Activated naive CD4-positive, alpha-beta T cell treated with anti-CD3 and anti-CD28 coated beads, Interleukin-2, amount 50 U/mL, for 24 hours (primary cell): ENCODE measurements at regions not wholly inside any gene's neighbourhood (a gene's known extent, or its start where the extent isn't known, plus 50 kb on each side); places are given as distances from the start of the nearest gene placed in this dataset.

Experiments
- H3K27ac Mint-ChIP-seq: one replicate; pipeline ENCODE4 v1.8.0; 2021; ENCODE audit warnings: mild to moderate bottlenecking, mixed read lengths
- H3K27me3 Mint-ChIP-seq: one replicate; pipeline ENCODE4 v1.8.0; 2021; ENCODE audit warnings: mixed read lengths
- H3K36me3 Mint-ChIP-seq: one replicate; pipeline ENCODE4 v1.8.0; 2021; ENCODE audit warnings: mixed read lengths
- H3K4me1 Mint-ChIP-seq: one replicate; pipeline ENCODE4 v1.8.0; 2021; ENCODE audit warnings: mixed read lengths
- H3K4me3 Mint-ChIP-seq: one replicate; pipeline ENCODE4 v1.8.0; 2021; ENCODE audit warnings: mild to moderate bottlenecking, mixed read lengths
- H3K9me3 Mint-ChIP-seq: one replicate; pipeline ENCODE4 v1.8.0; 2021; ENCODE audit warnings: mixed read lengths

DNA sequence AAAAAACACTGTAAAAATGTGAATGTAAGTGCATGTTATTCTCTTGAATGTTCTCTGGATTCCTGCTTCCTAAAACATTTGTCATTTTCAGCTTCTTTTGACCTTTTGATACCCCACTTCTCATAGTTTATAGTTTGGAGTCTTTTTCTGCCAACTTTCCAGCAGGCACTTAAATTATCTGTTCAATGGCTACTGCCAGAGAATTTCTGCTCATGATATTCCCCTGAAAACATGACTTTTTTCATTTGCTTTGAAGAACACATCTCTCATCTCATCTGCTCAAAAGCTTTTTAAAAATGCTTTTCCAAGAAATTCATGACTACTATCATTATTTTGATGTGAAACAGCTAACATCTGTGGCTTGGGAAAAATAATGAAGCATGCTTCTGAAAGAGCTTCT lies 269.7 kb upstream of the PCDH7 start:
- no peaks in the 10 kb centered on the region for H3K36me3 Mint-ChIP-seq
- peaks cover 19% of the 10 kb centered on the region for H3K9me3 Mint-ChIP-seq
- H3K27ac Mint-ChIP-seq: no peak overlapping the region
- H3K4me1 Mint-ChIP-seq: no peaks in the 10 kb centered on the region
- H3K27me3 Mint-ChIP-seq: no peaks in the 10 kb centered on the region
- H3K4me3 Mint-ChIP-seq: no peak overlapping the region

DNA sequence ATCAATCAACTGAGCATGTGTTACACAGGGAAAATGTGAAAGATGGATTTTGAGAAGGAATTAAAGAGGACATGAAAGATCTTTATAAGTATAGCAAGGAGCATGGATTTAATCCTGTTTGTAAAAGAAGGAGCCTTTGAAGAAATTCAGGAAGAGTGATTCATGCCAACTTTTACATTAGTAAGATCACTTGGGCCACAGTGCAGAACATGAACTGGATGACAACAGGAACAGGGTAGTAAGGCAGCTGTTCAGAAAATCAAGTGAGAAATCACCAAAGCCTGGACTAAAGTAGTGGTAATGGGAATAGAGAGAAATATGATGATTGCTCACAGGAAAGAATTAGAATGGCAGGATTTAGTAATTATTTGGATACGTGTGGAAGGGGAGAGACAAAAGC lies 265.7 kb upstream of the PCDH7 start:
- Mint-ChIP-seq H3K4me3 (no peak overlapping the region), H3K4me1 (no peaks in the 10 kb centered on the region), H3K36me3 (no peaks in the 10 kb centered on the region), H3K27ac (no peak overlapping the region), H3K9me3 (peaks cover 24% of the 10 kb centered on the region), H3K27me3 (no peaks in the 10 kb centered on the region)

DNA sequence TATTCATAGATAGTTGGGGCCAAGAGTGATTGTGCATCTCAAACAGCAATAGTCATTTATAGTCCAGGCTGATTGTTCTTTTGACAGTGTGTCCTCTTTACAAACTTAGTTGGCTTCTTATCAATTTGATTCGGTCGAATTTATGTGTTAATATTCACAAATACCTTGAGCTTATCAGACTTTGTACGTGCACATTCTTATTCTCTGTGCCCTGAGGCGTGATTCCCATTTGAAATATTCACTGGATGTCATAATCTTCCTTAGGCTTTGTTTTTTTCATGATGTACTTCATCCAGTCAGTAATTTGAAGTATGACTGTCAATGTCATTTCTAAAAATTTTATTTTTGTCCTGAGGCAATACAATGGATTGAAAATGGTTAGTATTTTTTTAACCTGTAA lies 263.5 kb upstream of the PCDH7 start:
- no peaks in the 10 kb centered on the region for H3K4me1 Mint-ChIP-seq
- H3K9me3 Mint-ChIP-seq: peaks cover 17% of the 10 kb centered on the region
- H3K36me3 Mint-ChIP-seq: no peaks in the 10 kb centered on the region
- H3K27me3 Mint-ChIP-seq: no peaks in the 10 kb centered on the region
- no peak overlapping the region for H3K27ac Mint-ChIP-seq
- H3K4me3 Mint-ChIP-seq: no peak overlapping the region

DNA sequence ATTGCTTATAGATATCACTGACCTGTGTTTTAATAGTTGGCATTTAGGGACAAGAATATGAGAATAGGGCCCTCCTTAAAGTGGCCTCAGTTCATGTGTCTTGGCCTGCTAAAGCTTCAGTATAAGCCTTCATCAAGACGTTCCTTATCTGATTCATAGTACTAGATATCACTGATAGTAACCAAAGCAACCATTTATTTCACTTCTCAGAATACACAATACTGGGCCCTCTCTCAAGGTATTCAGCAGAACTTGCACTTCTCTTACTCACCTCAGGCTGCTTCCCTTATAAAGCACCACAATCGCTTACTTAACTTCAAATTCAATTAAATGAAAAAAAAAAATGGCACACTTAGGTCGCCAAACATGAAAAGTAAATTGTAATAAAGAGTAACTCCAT lies 259.4 kb upstream of the PCDH7 start:
- Mint-ChIP-seq H3K36me3 (no peaks in the 10 kb centered on the region), H3K27me3 (no peaks in the 10 kb centered on the region), H3K9me3 (peaks cover 5% of the 10 kb centered on the region), H3K4me3 (no peak overlapping the region), H3K4me1 (no peaks in the 10 kb centered on the region), H3K27ac (no peak overlapping the region)

DNA sequence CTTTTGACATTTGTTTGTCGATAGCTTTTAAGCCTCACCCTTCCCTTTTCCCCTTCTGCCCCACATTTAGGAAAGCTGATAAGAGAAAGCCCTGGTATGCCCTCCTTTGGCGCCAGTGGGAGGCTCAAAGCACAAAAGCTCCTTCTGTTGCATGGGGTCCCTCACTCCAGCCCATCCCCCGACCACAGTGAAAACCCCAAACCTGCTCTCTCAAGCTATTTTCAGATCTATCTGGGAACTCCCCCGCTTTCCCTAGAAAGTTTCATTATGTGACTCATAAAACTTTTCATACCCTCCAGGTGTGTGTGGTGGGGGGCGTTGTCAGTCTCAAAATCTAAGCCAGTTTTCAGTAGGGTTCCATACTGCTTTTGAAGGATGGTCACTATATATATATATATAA lies 259.0 kb upstream of the PCDH7 start:
- Mint-ChIP-seq H3K36me3 (no peaks in the 10 kb centered on the region), H3K4me1 (no peaks in the 10 kb centered on the region), H3K4me3 (no peak overlapping the region), H3K27me3 (no peaks in the 10 kb centered on the region), H3K27ac (no peak overlapping the region), H3K9me3 (peaks cover 4% of the 10 kb centered on the region)

DNA sequence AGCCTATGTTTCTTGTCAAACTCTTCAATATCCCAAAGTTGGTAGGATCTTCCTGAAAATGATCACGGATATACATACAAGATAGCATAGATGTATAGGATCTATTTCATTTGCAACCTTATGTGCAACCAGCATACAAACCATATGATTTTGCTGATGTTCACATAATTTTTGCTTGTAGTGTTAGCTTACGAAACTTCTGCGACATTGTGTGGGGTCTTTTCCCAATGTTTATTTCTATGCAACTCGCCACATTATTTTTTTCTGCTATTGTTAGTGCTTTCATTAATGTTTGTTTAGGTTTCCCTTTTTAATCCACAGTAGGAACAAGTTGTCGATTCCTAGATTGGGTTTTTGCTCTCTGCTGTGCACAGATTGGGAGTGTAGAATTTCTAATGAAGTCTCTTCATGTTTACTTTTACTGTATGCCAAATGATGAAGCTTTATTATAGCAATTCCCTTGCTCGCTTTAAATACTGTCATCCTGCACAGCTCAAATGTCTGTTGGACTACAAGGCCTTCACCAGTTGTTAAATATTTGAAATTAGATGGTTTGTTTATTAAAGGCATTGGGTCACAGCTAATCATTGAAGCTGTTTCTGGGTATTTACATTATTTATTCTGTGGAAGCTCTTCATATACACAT lies 257.6 kb upstream of the PCDH7 start:
- H3K9me3 Mint-ChIP-seq: peaks cover 3% of the 10 kb centered on the region
- no peaks in the 10 kb centered on the region for H3K4me1 Mint-ChIP-seq
- no peak overlapping the region for H3K4me3 Mint-ChIP-seq
- no peaks in the 10 kb centered on the region for H3K36me3 Mint-ChIP-seq
- no peaks in the 10 kb centered on the region for H3K27me3 Mint-ChIP-seq
- no peak overlapping the region for H3K27ac Mint-ChIP-seq

DNA sequence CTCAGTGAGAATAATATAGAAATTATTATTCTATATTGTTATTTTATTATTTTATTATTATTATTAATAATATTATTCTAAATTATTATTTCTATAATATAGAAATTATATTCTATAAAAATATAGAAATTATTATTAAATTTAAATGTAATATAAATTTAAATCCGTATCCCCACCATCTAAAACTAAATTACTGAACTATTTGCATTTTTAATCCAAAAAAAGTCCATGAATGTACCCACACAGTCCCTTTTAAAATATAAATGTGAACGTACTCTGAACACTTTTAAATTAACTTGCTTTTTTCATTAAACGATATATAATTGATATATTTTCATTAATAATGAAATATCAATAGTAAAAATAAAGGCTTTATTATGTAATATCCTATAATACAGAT lies 248.3 kb upstream of the PCDH7 start:
- H3K27me3 Mint-ChIP-seq: no peaks in the 10 kb centered on the region
- H3K36me3 Mint-ChIP-seq: no peaks in the 10 kb centered on the region
- H3K4me3 Mint-ChIP-seq: no peak overlapping the region
- no peaks in the 10 kb centered on the region for H3K4me1 Mint-ChIP-seq
- H3K27ac Mint-ChIP-seq: no peak overlapping the region
- peaks cover 13% of the 10 kb centered on the region for H3K9me3 Mint-ChIP-seq

DNA sequence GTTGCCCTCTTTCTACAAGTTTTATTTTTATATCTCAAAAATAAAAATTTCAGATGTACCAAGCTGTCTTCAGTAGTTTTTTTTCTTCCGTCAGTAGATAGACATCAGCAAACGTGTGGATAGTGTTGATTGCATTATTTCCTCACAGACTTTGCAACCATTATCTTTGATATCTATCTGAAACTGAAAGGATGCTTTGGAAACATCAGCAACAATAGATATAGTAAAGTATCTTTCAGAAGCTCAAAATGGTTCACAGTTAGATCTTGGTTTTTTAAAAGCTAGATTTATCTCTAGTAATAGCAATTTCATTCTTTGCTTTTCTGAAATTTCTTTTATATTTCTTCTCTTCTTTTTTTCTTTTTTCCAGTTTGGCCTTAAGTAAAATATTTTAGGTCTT lies 246.9 kb upstream of the PCDH7 start:
- H3K27me3 Mint-ChIP-seq: no peaks in the 10 kb centered on the region
- peaks cover 7% of the 10 kb centered on the region for H3K9me3 Mint-ChIP-seq
- no peak overlapping the region for H3K4me3 Mint-ChIP-seq
- no peak overlapping the region for H3K27ac Mint-ChIP-seq
- H3K4me1 Mint-ChIP-seq: no peaks in the 10 kb centered on the region
- no peaks in the 10 kb centered on the region for H3K36me3 Mint-ChIP-seq

DNA sequence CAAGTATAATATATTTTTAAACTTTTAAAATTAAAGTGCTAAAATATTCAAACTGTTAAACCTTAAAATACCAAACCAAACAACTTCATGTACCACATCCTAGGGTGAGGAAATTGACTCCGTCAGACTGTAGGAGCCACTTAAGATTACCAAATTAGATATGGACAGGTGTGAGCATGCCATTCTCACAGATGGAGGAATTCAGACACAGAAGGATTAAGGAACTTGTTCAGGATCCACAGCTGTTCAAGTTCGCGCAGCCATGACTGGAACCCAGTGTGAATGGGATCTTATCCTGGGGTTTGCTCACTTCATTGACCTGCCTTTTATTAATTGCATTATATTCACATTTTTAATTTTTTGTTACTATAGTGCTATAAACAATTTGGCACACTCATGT lies 224.9 kb upstream of the PCDH7 start:
- peaks cover 16% of the 10 kb centered on the region for H3K9me3 Mint-ChIP-seq
- H3K27ac Mint-ChIP-seq: no peak overlapping the region
- no peaks in the 10 kb centered on the region for H3K27me3 Mint-ChIP-seq
- H3K4me3 Mint-ChIP-seq: no peak overlapping the region
- no peaks in the 10 kb centered on the region for H3K36me3 Mint-ChIP-seq
- H3K4me1 Mint-ChIP-seq: no peaks in the 10 kb centered on the region

DNA sequence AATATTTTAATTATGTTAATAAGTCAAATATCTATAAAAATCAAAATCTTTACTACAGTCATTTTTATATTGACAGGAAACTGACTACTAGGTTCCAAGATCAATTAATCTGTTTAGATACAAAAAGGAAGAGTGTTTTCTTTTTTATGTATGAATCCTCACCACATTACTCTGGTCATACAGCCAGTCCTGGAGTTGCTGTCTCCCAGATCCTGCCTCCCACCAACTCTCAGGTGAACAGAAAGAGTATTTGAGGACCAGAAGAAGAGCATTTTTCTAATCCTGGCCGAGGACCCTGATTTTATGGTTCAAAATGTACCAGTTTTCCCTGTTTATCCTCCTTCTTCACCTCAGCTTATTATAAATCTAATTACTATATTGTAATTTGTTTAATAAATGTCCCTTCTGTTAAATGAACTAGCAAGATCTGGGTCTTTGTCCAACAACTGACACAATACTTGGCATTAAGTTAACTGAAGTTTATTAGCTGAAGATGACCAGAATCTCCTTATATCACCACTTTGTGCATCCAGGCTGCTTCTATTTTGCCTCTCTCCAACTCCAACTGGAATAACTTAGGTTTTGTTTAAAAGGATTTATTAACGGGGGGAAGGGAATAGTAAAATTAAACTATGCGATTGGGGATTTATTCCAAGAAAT lies 224.4 kb upstream of the PCDH7 start:
- no peaks in the 10 kb centered on the region for H3K4me1 Mint-ChIP-seq
- no peak overlapping the region for H3K27ac Mint-ChIP-seq
- H3K4me3 Mint-ChIP-seq: no peak overlapping the region

DNA sequence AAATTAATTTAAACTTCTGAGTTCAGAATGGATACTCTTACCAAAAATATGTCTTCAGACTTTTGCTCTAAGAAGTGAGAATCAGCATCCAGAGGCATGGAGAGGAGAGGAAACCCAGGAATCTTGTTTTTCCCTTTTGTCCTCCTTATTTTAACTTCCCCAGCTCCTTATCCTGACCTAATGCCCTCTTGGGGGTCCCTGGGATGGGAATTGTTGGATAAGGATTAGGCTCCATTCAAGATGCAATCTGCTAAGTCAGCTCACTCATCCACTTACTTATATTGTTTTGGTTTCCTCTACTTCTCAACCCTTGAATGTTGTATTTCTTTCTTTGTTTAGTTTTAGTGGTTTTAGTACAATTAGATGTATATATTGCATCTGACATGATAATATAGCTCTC lies 208.4 kb upstream of the PCDH7 start:
- Mint-ChIP-seq H3K4me3 (no peak overlapping the region), H3K9me3 (peaks cover 5% of the 10 kb centered on the region), H3K4me1 (no peaks in the 10 kb centered on the region), H3K27ac (no peak overlapping the region), H3K27me3 (no peaks in the 10 kb centered on the region), H3K36me3 (no peaks in the 10 kb centered on the region)

More for the DNA sequence above, 224.4 kb upstream of the PCDH7 start:
- Mint-ChIP-seq H3K27me3 (no peaks in the 10 kb centered on the region), H3K9me3 (peaks cover 16% of the 10 kb centered on the region), H3K36me3 (no peaks in the 10 kb centered on the region)

DNA sequence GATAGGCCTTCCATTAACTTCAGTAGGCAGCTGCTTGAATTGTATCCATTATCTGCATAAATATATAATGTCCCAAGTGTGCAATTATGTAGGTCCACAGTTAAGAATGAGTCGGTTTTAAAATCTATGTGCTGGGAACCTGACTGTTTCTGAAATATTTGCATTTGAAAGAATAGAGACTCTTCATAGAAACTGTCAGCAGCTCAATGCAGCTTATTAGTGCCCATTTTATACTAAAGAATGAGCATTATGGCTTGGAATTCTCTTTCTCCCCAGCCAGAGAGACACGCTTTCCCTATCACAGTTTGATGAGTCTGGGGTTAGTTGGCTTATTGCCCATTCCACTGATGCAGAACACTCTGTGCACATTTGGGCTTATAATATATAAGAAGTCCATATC lies 202.0 kb upstream of the PCDH7 start:
- Mint-ChIP-seq H3K4me1 (no peaks in the 10 kb centered on the region), H3K9me3 (peaks cover 10% of the 10 kb centered on the region), H3K27ac (no peak overlapping the region), H3K4me3 (no peak overlapping the region), H3K27me3 (no peaks in the 10 kb centered on the region), H3K36me3 (no peaks in the 10 kb centered on the region)

DNA sequence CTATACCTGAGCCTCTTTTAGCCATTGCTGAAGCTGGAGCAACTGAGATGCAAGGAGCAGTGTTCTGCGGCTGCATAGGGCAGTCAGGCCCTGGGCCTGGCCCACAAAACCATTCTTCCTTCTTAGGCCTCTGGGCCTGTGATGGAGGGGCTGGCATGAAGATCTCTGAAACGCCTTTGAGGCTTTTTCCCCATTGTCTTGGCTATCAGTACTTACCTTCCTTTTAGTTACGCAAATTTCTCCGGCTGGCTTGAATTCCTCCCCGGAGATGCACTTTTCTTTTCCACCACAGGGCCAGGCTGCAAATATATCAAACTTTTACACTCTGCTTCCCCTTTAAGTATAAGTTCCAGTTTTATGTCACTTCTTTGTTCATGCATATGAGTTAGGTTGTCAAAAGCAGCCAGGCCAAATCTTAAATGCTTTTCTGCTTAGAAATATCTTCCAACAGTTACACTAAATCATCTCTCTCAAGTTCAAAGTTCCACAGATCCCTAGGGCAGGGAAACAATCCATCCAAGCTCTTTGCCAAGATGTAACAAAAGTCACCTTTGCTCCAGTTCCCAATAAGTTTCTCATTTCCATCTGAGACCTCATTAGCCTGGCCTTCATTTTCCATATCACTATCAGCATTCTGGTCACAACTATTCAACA lies 194.4 kb upstream of the PCDH7 start:
- Mint-ChIP-seq H3K9me3 (peaks cover 12% of the 10 kb centered on the region), H3K36me3 (no peaks in the 10 kb centered on the region), H3K27ac (no peak overlapping the region), H3K4me3 (no peak overlapping the region), H3K4me1 (no peaks in the 10 kb centered on the region), H3K27me3 (no peaks in the 10 kb centered on the region)

DNA sequence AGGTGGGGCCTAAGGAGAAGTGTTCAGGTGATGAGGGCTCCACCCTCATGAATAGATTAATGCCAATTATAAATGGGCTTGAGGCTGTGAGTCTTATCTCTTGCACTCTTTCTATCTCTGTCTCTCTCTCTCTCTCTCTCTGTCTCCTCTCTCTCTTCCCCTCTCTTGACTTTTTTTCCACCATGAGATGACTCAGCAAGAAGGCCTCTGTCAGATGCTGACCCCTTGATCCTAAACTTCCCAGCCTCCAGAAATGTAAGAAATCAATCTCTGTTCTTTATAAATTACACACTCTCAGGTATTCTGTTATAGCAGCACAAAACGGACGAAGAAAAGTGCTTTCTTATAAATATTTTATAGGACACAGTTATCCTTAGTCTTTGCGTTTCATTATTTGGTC lies 184.9 kb upstream of the PCDH7 start:
- H3K9me3 Mint-ChIP-seq: peaks cover 6% of the 10 kb centered on the region
- H3K4me3 Mint-ChIP-seq: no peak overlapping the region
- H3K36me3 Mint-ChIP-seq: no peaks in the 10 kb centered on the region
- no peaks in the 10 kb centered on the region for H3K4me1 Mint-ChIP-seq
- no peak overlapping the region for H3K27ac Mint-ChIP-seq
- H3K27me3 Mint-ChIP-seq: no peaks in the 10 kb centered on the region

DNA sequence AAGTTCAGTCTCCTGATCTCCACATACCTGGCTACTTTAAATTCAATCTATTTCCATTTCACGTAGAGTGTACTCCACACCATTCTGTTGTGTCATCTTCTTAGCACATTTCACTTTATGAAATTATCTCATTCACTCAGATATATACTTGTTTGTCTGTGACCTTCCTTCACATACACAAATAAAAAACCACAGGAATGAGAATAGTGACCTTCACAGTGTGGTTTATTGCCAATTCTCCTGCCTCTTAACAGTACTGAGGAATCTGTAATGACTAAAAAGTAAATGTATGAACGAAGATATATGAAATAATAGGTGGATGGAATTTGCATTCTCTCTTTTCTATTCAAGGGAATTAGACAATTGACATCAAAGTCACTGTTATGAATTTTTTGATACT lies 183.9 kb upstream of the PCDH7 start:
- no peaks in the 10 kb centered on the region for H3K4me1 Mint-ChIP-seq
- H3K9me3 Mint-ChIP-seq: peaks cover 6% of the 10 kb centered on the region
- H3K36me3 Mint-ChIP-seq: no peaks in the 10 kb centered on the region
- H3K4me3 Mint-ChIP-seq: no peak overlapping the region
- no peaks in the 10 kb centered on the region for H3K27me3 Mint-ChIP-seq
- no peak overlapping the region for H3K27ac Mint-ChIP-seq

DNA sequence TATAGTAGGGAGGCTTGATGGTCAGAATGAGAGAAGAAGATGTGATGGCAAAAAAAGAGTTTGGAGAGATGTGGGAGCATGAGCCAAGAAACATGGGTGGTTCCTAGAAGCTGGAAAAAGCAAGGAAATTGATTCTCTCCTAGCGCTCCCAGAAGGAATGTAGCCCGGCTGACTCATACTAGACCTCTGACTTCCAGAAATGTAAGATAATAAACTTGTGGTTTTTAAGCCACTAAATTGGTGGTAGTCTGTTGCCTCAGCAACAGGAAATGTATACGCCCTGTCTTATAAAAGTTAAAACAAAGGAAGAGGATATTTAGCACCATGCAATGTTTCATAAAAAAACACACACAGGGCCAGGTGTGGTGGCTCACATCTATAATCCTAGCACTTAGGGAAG lies 182.7 kb upstream of the PCDH7 start:
- Mint-ChIP-seq H3K4me1 (no peaks in the 10 kb centered on the region), H3K27ac (no peak overlapping the region), H3K9me3 (peaks cover 6% of the 10 kb centered on the region), H3K27me3 (no peaks in the 10 kb centered on the region), H3K4me3 (no peak overlapping the region), H3K36me3 (no peaks in the 10 kb centered on the region)
